Caco-2 (cell line): ENCODE measurements at regions not wholly inside any gene's neighbourhood (a gene's known extent, or its start where the extent isn't known, plus 50 kb on each side); places are given as distances from the start of the nearest gene placed in this dataset.

Source experiments
- BruUV-seq: library from RNA; stranded (reverse); fragments of 400-500 nt; replicated peaks from 2 replicates; lab custom pipeline; 2021; lab: Mats Ljungman, UMichigan
- CTCF ChIA-PET: fragments of 300-600 bp; sonication (Branson Sonifier 250); formaldehyde crosslinking; loops from one replicate; lab custom pipeline; 2022; ENCODE audit warnings: antibody characterized with exemption; lab: Charles Lee
- POLR2A ChIA-PET: fragments of 300-600 bp; sonication (Branson Sonifier 250); formaldehyde crosslinking; loops from one replicate; lab custom pipeline; 2022; ENCODE audit warnings: antibody characterized with exemption; lab: Charles Lee
- DNase-seq, 2 experiments: peaks; one replicate each; pipeline versions ENCODE4 v3.0.0 to v3.0.0-alpha.2; 2020 to 2022
- H3K27me3 ChIP-seq: replicated peaks from 2 replicates; pipeline ENCODE4 v1.6.0; 2011; ENCODE audit warnings: low read length; ENCODE audit not compliant: control insufficient read depth, insufficient read depth
- H3K36me3 ChIP-seq: 2 replicates; pipeline ENCODE4 v1.5.1; 2011; ENCODE audit warnings: low read length; ENCODE audit not compliant: control insufficient read depth, insufficient read depth
- H3K4me1 ChIP-seq: fragments of 250-450 bp; sonication (Bioruptor Pico); 2 replicates; pipeline ENCODE4 v1.5.1; 2020; ENCODE audit warnings: mild to moderate bottlenecking
- H3K4me3 ChIP-seq: 2 replicates; pipeline ENCODE4 v1.5.1; 2011; ENCODE audit warnings: low read depth, mild to moderate bottlenecking, control low read depth, low read length
- H3K9me3 ChIP-seq: fragments of 250-450 bp; sonication (Bioruptor Pico); 2 replicates; pipeline ENCODE4 v1.5.1; 2020; ENCODE audit warnings: mild to moderate bottlenecking, moderate library complexity
- H3K27ac Mint-ChIP-seq: one replicate; pipeline ENCODE4 v1.8.0; 2022; ENCODE audit warnings: mixed read lengths; ENCODE audit not compliant: unreplicated experiment
- H3K27me3 Mint-ChIP-seq: one replicate; pipeline ENCODE4 v1.8.0; 2022; ENCODE audit warnings: mixed read lengths; ENCODE audit not compliant: insufficient read depth, unreplicated experiment
- H3K36me3 Mint-ChIP-seq: one replicate; pipeline ENCODE4 v1.8.0; 2022; ENCODE audit warnings: mild to moderate bottlenecking, mixed read lengths; ENCODE audit not compliant: insufficient read depth, unreplicated experiment
- H3K4me1 Mint-ChIP-seq: one replicate; pipeline ENCODE4 v1.8.0; 2022; ENCODE audit warnings: low read depth, mixed read lengths; ENCODE audit not compliant: unreplicated experiment
- H3K4me3 Mint-ChIP-seq: one replicate; pipeline ENCODE4 v1.8.0; 2022; ENCODE audit warnings: mild to moderate bottlenecking, moderate library complexity, mixed read lengths; ENCODE audit not compliant: unreplicated experiment
- H3K9me3 Mint-ChIP-seq: one replicate; pipeline ENCODE4 v1.8.0; 2022; ENCODE audit warnings: mixed read lengths; ENCODE audit not compliant: unreplicated experiment
- CTCF ChIP-seq, 2 experiments: fragments of 200-600 bp in 1 of 2; IDR thresholded peaks; 1 replicate in 1 of 2; 2 replicates in 1 of 2; pipeline versions ENCODE4 v1.5.1 to v1.8.0; 2011 to 2022; ENCODE audit warnings: antibody characterized with exemption in 1 of 2, control low read depth in 1 of 2, inconsistent platforms in 1 of 2, low read depth in 1 of 2, low read length in 1 of 2, mild to moderate bottlenecking in 1 of 2, moderate library complexity in 1 of 2; ENCODE audit not compliant: insufficient read depth in 1 of 2, severe bottlenecking in 1 of 2, unreplicated experiment in 1 of 2
- intact Hi-C: fragments of 100-400 bp; cut with micrococcal nuclease; formaldehyde crosslinking; loops from one replicate; pipeline ENCODE4 v1.10.0; 2022; ENCODE audit not compliant: unreplicated experiment

- POLR2A ChIA-PET: no interaction called here
- BruUV-seq: no TSS peak
Observed at GRCh38 chr3:145798696-145799537, 362.1 kb downstream of the PLOD2 start.

GRCh38 chr3:145801696-145802095 is 359.3 kb downstream of the PLOD2 start:
- no peaks in the 10 kb centered on the region for H3K27me3 Mint-ChIP-seq
- H3K4me3 Mint-ChIP-seq: no peak overlapping the region
- H3K4me3 ChIP-seq: no peak overlapping the region
- TF ChIP-seq CTCF (IDR thresholded peaks at IDR 0.05; ENCODE audit: insufficient read depth in 1 of 2, low read depth in 1 of 2, low read length in 1 of 2, severe bottlenecking in 1 of 2, unreplicated experiment in 1 of 2): no peak
- no TSS peak for BruUV-seq
- no peaks in the 10 kb centered on the region for H3K9me3 Mint-ChIP-seq
- H3K9me3 ChIP-seq: no peaks in the 10 kb centered on the region
- no peak for DNase-seq
- H3K36me3 Mint-ChIP-seq: no peaks in the 10 kb centered on the region
- no peaks in the 10 kb centered on the region for H3K4me1 Mint-ChIP-seq
- intact Hi-C loops: no loop called here
- ChIA-PET POLR2A (no interaction called here), CTCF (no interaction called here)
- H3K27ac Mint-ChIP-seq: no peak overlapping the region
- H3K36me3 ChIP-seq: no peaks in the 10 kb centered on the region
- no peaks in the 10 kb centered on the region for H3K4me1 ChIP-seq
- H3K27me3 ChIP-seq: no peaks in the 10 kb centered on the region

More at GRCh38 chr3:145798696-145799537, 362.1 kb downstream of the PLOD2 start:
- TF ChIP-seq CTCF (IDR thresholded peaks at IDR 0.05; ENCODE audit: insufficient read depth in 1 of 2, low read depth in 1 of 2, low read length in 1 of 2, severe bottlenecking in 1 of 2, unreplicated experiment in 1 of 2): no peak
- H3K36me3 Mint-ChIP-seq: no peaks in the 10 kb centered on the region
- intact Hi-C loops: no loop called here
- H3K27ac Mint-ChIP-seq: no peak overlapping the region
- CTCF ChIA-PET: no interaction called here
- Histone ChIP-seq H3K27me3 (no peaks in the 10 kb centered on the region), H3K9me3 (no peaks in the 10 kb centered on the region), H3K4me3 (no peak overlapping the region), H3K36me3 (no peaks in the 10 kb centered on the region), H3K4me1 (no peaks in the 10 kb centered on the region)
- DNase-seq: no peak
- peaks cover 10% of the 10 kb centered on the region for H3K9me3 Mint-ChIP-seq
- no peaks in the 10 kb centered on the region for H3K4me1 Mint-ChIP-seq
- no peaks in the 10 kb centered on the region for H3K27me3 Mint-ChIP-seq
- no peak overlapping the region for H3K4me3 Mint-ChIP-seq

- no TSS peak for BruUV-seq
- no peak overlapping the region for H3K4me3 Mint-ChIP-seq
- Histone ChIP-seq H3K4me1 (no peaks in the 10 kb centered on the region), H3K4me3 (no peak overlapping the region), H3K36me3 (no peaks in the 10 kb centered on the region), H3K9me3 (no peaks in the 10 kb centered on the region), H3K27me3 (no peaks in the 10 kb centered on the region)
- POLR2A ChIA-PET: no interaction called here
- CTCF ChIA-PET: interaction anchor here (0.6 kb wide), 1 partner anchor 31 kb away, joined by 3 read pairs; no protein-coding TSS in a partner anchor
- H3K9me3 Mint-ChIP-seq: peaks cover 5% of the 10 kb centered on the region
- H3K36me3 Mint-ChIP-seq: no peaks in the 10 kb centered on the region
- no peak overlapping the region for H3K27ac Mint-ChIP-seq
- no peaks in the 10 kb centered on the region for H3K4me1 Mint-ChIP-seq
- peaks cover 2% of the 10 kb centered on the region for H3K27me3 Mint-ChIP-seq
- peak in 1 of 2 experiments; percentile 18 for DNase-seq
- intact Hi-C loops: loop anchor here (1.0 kb wide), 1 partner anchor 32 kb away; no protein-coding TSS in a partner anchor
- TF ChIP-seq CTCF (IDR thresholded peaks at IDR 0.05; ENCODE audit: insufficient read depth in 1 of 2, low read depth in 1 of 2, low read length in 1 of 2, severe bottlenecking in 1 of 2, unreplicated experiment in 1 of 2): peak in 1 of 2 experiments; percentile 55
Observed at GRCh38 chr3:145807990-145808389, 353.0 kb downstream of the PLOD2 start.
